ENCODE measurements at regions not wholly inside any gene's neighbourhood (a gene's known extent, or its start where the extent isn't known, plus 50 kb on each side); places are given as distances from the start of the nearest gene placed in this dataset.

GRCh38 chr2:146939991-146940685, 904.7 kb upstream of the ACVR2A start:
- no peak for ATAC-seq

- ATAC-seq = no peak
Measured at GRCh38 chr2:146934921-146935320, 909.9 kb upstream of the ACVR2A start.

- no peak for ATAC-seq
Measured at GRCh38 chr2:146931109-146931508, 913.7 kb upstream of the ACVR2A start.

GRCh38 chr2:146927080-146927711, 917.6 kb upstream of the ACVR2A start:
- ATAC-seq = no peak

- ATAC-seq = no peak
Measured at GRCh38 chr2:146918280-146918679, 926.5 kb upstream of the ACVR2A start.

- no peak for ATAC-seq
Measured at GRCh38 chr2:146917431-146918042, 927.3 kb upstream of the ACVR2A start.

- ATAC-seq = no peak
Measured at GRCh38 chr2:146916914-146917313, 927.9 kb upstream of the ACVR2A start.

- ATAC-seq = no peak
Measured at GRCh38 chr2:146913476-146913875, 931.4 kb upstream of the ACVR2A start.

- no peak for ATAC-seq
Measured at GRCh38 chr2:146912536-146912935, 932.3 kb upstream of the ACVR2A start.

GRCh38 chr2:146908776-146909175, 936.1 kb upstream of the ACVR2A start:
- no peak for ATAC-seq

GRCh38 chr2:146898083-146898482, 946.7 kb upstream of the ACVR2A start:
- no peak for ATAC-seq

GRCh38 chr2:146894514-146894913, 950.3 kb upstream of the ACVR2A start:
- ATAC-seq = no peak

GRCh38 chr2:146893500-146894041, 951.3 kb upstream of the ACVR2A start:
- ATAC-seq = no peak

GRCh38 chr2:146890491-146890890, 954.3 kb upstream of the ACVR2A start:
- ATAC-seq = no peak

GRCh38 chr2:146879882-146880281, 964.9 kb upstream of the ACVR2A start:
- ATAC-seq = no peak

GRCh38 chr2:146874260-146874658, 970.6 kb upstream of the ACVR2A start:
- ATAC-seq = no peak

GRCh38 chr2:146873646-146874259, 971.1 kb upstream of the ACVR2A start:
- no peak for ATAC-seq

- no peak for ATAC-seq
Measured at GRCh38 chr2:146873056-146873455, 971.8 kb upstream of the ACVR2A start.

GRCh38 chr2:146870691-146871090, 974.1 kb upstream of the ACVR2A start:
- ATAC-seq = no peak

- ATAC-seq = no peak
Measured at GRCh38 chr2:146869328-146869727, 975.5 kb upstream of the ACVR2A start.

GRCh38 chr2:146868051-146868450, 976.8 kb upstream of the ACVR2A start:
- ATAC-seq = no peak

GRCh38 chr2:146867477-146867986, 977.3 kb upstream of the ACVR2A start:
- no peak for ATAC-seq

- ATAC-seq = no peak
Measured at GRCh38 chr2:146853741-146854444, 990.9 kb upstream of the ACVR2A start.
